H1 (cell line): ENCODE measurements at regions not wholly inside any gene's neighbourhood (a gene's known extent, or its start where the extent isn't known, plus 50 kb on each side); places are given as distances from the start of the nearest gene placed in this dataset.

ENCODE experiments used
- ASH2L ChIP-seq: fragments of 200-600, 300-600 bp; sonication (generic); IDR thresholded peaks from one replicate; pipeline ENCODE4 v1.7.1; 2017; ENCODE audit warnings: low read length
- BCL11A ChIP-seq, 2 experiments: IDR thresholded peaks; one replicate each; pipeline ENCODE4 v1.6.1; 2011; ENCODE audit warnings: low read depth in 2 of 2, low read length in 2 of 2, mild to moderate bottlenecking in 2 of 2
- CHD1 ChIP-seq: IDR thresholded peaks from 2 replicates; pipeline ENCODE4 v1.6.1; 2012; ENCODE audit warnings: low read depth, low read length, improper control_type of control experiment
- CTBP2 ChIP-seq: IDR thresholded peaks from 2 replicates; pipeline ENCODE4 v1.7.0; 2011; ENCODE audit warnings: borderline replicate concordance, mild to moderate bottlenecking, moderate library complexity, mixed read lengths, low read length; ENCODE audit not compliant: insufficient read depth, insufficient read length
- EGR1 ChIP-seq: IDR thresholded peaks from 2 replicates; pipeline ENCODE4 v1.6.1; 2011; ENCODE audit warnings: low read depth, low read length, borderline replicate concordance
- FOSL1 ChIP-seq: IDR thresholded peaks from 2 replicates; pipeline ENCODE4 v1.6.1; 2011; ENCODE audit warnings: mild to moderate bottlenecking, low read depth, low read length, moderate library complexity; ENCODE audit not compliant: insufficient read depth
- GABPA ChIP-seq: IDR thresholded peaks from 2 replicates; pipeline ENCODE4 v1.6.1; 2011; ENCODE audit warnings: mild to moderate bottlenecking, low read length, moderate library complexity, borderline replicate concordance; ENCODE audit not compliant: insufficient read depth
- GTF2F1 ChIP-seq: IDR thresholded peaks from 2 replicates; pipeline ENCODE4 v1.6.1; 2012; ENCODE audit warnings: low read depth, low read length, improper control_type of control experiment, borderline replicate concordance
- TAF1 ChIP-seq: IDR thresholded peaks from 2 replicates; pipeline ENCODE4 v1.6.1; 2011; ENCODE audit warnings: mild to moderate bottlenecking, low read depth, low read length

DNA sequence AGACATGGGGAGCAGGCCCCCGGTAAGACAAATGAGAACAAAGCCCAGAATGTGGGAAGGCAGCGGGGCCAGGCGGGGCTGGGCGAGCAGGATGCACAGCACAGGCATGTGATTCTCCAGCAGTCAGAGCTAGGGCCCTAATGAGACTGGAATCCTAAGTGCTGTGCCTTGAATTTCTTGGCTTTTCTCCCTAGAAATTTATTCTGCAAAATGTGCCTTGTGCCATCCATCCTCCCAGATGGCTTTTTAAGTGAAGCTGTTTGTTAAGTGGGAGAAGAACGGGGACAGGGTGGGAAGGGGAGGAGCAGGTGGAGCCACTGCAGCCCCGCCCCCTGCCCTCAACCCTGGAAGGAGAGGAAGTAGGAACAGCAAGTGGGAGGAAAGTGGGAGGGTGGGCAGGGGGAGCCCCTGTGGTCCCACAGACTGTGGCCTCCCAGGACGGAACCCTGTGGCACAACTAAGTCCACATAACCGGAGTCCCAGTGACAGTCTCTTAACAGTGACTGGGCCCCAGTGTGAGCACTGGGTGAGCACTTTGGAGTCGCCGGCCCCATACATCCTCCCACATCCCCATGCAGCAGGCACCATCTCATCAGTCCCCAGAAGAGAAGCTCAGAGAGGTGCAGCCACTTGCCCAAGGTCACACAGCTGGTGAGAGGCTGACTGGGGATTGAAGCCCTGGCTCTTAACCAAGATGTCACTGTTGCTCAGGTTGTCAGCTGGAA, 216.9 kb downstream of the MATN1 start (continued):
- TF ChIP-seq BCL11A (IDR thresholded peaks at IDR 0.05; ENCODE audit: low read depth in 2 of 2, low read length in 2 of 2) (no peak), EGR1 (no peak), FOSL1 (no peak), TAF1 (no peak), CTBP2 (no peak), ASH2L (no peak), GABPA (no peak), GTF2F1 (no peak), CHD1 (no peak)
- TF ChIP-seq, all 59 proteins: peak for 0
